ENCODE measurements at regions not wholly inside any gene's neighbourhood (a gene's known extent, or its start where the extent isn't known, plus 50 kb on each side); places are given as distances from the start of the nearest gene placed in this dataset.

DNA sequence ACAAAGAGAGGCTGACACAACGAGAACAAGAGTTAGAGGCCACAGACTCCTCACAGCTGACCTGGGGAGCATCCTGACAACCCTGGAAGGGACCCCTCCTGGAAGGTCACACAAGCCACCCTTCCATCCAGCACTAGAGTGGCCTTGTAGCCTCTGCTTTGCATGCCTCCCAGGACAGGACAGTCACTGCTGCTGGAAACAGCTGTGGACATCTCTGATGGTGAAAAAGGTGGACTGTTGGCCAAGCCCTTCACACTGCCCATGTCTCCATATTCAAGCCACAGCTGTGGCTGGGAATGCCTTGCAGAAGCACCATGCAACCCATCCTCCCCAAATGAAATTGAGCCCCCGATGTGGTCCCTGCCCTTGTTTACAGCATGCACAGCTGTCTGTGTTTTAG lies 102.1 kb upstream of the SRSF6 start:
- TF ChIP-seq, protein P1, sequence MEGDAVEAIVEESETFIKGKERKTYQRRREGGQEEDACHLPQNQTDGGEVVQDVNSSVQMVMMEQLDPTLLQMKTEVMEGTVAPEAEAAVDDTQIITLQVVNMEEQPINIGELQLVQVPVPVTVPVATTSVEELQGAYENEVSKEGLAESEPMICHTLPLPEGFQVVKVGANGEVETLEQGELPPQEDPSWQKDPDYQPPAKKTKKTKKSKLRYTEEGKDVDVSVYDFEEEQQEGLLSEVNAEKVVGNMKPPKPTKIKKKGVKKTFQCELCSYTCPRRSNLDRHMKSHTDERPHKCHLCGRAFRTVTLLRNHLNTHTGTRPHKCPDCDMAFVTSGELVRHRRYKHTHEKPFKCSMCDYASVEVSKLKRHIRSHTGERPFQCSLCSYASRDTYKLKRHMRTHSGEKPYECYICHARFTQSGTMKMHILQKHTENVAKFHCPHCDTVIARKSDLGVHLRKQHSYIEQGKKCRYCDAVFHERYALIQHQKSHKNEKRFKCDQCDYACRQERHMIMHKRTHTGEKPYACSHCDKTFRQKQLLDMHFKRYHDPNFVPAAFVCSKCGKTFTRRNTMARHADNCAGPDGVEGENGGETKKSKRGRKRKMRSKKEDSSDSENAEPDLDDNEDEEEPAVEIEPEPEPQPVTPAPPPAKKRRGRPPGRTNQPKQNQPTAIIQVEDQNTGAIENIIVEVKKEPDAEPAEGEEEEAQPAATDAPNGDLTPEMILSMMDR (IDR thresholded peaks at IDR 0.05), result no peak
- TF ChIP-seq ZNF317 (CRISPR knock-in tag; IDR thresholded peaks at IDR 0.05; ENCODE audit: borderline replicate concordance, low read depth) (no peak), SMAD3 (CRISPR knock-in tag; IDR thresholded peaks at IDR 0.05; ENCODE audit: borderline replicate concordance) (no peak), ATF1 (CRISPR knock-in tag; IDR thresholded peaks at IDR 0.05) (no peak), ZNF121 (CRISPR knock-in tag; IDR thresholded peaks at IDR 0.05) (no peak), CREB1 (CRISPR knock-in tag; IDR thresholded peaks at IDR 0.05) (no peak), ELF4 (CRISPR knock-in tag; IDR thresholded peaks at IDR 0.05; ENCODE audit: low read depth) (no peak)
- TF ChIP-seq, protein P2, sequence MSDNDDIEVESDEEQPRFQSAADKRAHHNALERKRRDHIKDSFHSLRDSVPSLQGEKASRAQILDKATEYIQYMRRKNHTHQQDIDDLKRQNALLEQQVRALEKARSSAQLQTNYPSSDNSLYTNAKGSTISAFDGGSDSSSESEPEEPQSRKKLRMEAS (CRISPR knock-in tag; IDR thresholded peaks at IDR 0.05), result no peak
- TF ChIP-seq, protein P3, sequence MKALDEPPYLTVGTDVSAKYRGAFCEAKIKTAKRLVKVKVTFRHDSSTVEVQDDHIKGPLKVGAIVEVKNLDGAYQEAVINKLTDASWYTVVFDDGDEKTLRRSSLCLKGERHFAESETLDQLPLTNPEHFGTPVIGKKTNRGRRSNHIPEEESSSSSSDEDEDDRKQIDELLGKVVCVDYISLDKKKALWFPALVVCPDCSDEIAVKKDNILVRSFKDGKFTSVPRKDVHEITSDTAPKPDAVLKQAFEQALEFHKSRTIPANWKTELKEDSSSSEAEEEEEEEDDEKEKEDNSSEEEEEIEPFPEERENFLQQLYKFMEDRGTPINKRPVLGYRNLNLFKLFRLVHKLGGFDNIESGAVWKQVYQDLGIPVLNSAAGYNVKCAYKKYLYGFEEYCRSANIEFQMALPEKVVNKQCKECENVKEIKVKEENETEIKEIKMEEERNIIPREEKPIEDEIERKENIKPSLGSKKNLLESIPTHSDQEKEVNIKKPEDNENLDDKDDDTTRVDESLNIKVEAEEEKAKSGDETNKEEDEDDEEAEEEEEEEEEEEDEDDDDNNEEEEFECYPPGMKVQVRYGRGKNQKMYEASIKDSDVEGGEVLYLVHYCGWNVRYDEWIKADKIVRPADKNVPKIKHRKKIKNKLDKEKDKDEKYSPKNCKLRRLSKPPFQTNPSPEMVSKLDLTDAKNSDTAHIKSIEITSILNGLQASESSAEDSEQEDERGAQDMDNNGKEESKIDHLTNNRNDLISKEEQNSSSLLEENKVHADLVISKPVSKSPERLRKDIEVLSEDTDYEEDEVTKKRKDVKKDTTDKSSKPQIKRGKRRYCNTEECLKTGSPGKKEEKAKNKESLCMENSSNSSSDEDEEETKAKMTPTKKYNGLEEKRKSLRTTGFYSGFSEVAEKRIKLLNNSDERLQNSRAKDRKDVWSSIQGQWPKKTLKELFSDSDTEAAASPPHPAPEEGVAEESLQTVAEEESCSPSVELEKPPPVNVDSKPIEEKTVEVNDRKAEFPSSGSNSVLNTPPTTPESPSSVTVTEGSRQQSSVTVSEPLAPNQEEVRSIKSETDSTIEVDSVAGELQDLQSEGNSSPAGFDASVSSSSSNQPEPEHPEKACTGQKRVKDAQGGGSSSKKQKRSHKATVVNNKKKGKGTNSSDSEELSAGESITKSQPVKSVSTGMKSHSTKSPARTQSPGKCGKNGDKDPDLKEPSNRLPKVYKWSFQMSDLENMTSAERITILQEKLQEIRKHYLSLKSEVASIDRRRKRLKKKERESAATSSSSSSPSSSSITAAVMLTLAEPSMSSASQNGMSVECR (CRISPR knock-in tag; IDR thresholded peaks at IDR 0.05; ENCODE audit: borderline replicate concordance), result no peak
- TF ChIP-seq, protein P4, sequence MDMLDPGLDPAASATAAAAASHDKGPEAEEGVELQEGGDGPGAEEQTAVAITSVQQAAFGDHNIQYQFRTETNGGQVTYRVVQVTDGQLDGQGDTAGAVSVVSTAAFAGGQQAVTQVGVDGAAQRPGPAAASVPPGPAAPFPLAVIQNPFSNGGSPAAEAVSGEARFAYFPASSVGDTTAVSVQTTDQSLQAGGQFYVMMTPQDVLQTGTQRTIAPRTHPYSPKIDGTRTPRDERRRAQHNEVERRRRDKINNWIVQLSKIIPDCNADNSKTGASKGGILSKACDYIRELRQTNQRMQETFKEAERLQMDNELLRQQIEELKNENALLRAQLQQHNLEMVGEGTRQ (CRISPR knock-in tag; IDR thresholded peaks at IDR 0.05), result no peak

Measured in WTC11 (cell line).